Neural crest cell (in vitro differentiated cells): ENCODE measurements at regions not wholly inside any gene's neighbourhood (a gene's known extent, or its start where the extent isn't known, plus 50 kb on each side); places are given as distances from the start of the nearest gene placed in this dataset.
A peak's percentile ranks its signal among the peaks of the same experiment; 100 is the strongest.

Experiments
- DNase-seq: peaks from one replicate; pipeline ENCODE4 v3.0.0; 2021; ENCODE audit warnings: low read depth, mixed read lengths, low spot score
- H3K27ac Mint-ChIP-seq: one replicate; pipeline ENCODE4 v1.8.0; 2021; ENCODE audit warnings: mild to moderate bottlenecking, mixed read lengths; ENCODE audit not compliant: unreplicated experiment
- H3K27me3 Mint-ChIP-seq: 2 replicates; pipeline ENCODE4 v1.8.0; 2021; ENCODE audit warnings: low read depth, mild to moderate bottlenecking, mixed read lengths
- H3K36me3 Mint-ChIP-seq: 2 replicates; pipeline ENCODE4 v1.8.0; 2021; ENCODE audit warnings: low read depth, mild to moderate bottlenecking, mixed read lengths
- H3K4me1 Mint-ChIP-seq: 2 replicates; pipeline ENCODE4 v1.8.0; 2021; ENCODE audit warnings: mixed read lengths
- H3K4me3 Mint-ChIP-seq: one replicate; pipeline ENCODE4 v1.8.0; 2021; ENCODE audit warnings: mild to moderate bottlenecking, mixed read lengths
- H3K9me3 Mint-ChIP-seq: 2 replicates; pipeline ENCODE4 v1.8.0; 2021; ENCODE audit warnings: mixed read lengths
- TF ChIP-seq, protein P1 (sequence below): fragments of 200-600 bp; sonication (generic); conservative IDR thresholded peaks from 2 replicates; pipeline ENCODE4 v1.5.0; 2021; ENCODE audit warnings: antibody characterized with exemption, mild to moderate bottlenecking

DNA sequence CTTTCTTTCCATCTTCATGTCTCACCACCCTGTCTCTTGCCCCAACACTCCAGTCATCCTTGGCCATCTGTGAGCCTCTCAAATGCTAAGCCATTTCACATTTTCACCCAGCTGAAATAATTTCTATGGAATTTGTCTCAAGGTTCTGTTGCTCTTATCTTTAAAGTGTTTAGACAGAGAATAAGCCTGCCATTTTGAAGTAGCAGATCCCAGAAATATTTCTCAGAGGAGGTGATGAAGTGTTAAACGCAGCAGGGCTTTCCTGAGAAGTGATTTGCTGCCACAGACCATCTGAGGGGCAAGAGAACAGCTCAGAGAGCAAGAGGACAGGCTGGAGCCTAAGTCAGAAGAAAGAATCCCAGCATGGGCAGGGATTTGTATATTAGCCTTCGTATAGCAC, 71.6 kb upstream of the CLMN start:
- H3K36me3 Mint-ChIP-seq = peaks cover 4% of the 10 kb centered on the region
- TF ChIP-seq, protein P1, sequence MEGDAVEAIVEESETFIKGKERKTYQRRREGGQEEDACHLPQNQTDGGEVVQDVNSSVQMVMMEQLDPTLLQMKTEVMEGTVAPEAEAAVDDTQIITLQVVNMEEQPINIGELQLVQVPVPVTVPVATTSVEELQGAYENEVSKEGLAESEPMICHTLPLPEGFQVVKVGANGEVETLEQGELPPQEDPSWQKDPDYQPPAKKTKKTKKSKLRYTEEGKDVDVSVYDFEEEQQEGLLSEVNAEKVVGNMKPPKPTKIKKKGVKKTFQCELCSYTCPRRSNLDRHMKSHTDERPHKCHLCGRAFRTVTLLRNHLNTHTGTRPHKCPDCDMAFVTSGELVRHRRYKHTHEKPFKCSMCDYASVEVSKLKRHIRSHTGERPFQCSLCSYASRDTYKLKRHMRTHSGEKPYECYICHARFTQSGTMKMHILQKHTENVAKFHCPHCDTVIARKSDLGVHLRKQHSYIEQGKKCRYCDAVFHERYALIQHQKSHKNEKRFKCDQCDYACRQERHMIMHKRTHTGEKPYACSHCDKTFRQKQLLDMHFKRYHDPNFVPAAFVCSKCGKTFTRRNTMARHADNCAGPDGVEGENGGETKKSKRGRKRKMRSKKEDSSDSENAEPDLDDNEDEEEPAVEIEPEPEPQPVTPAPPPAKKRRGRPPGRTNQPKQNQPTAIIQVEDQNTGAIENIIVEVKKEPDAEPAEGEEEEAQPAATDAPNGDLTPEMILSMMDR = no peak

DNA sequence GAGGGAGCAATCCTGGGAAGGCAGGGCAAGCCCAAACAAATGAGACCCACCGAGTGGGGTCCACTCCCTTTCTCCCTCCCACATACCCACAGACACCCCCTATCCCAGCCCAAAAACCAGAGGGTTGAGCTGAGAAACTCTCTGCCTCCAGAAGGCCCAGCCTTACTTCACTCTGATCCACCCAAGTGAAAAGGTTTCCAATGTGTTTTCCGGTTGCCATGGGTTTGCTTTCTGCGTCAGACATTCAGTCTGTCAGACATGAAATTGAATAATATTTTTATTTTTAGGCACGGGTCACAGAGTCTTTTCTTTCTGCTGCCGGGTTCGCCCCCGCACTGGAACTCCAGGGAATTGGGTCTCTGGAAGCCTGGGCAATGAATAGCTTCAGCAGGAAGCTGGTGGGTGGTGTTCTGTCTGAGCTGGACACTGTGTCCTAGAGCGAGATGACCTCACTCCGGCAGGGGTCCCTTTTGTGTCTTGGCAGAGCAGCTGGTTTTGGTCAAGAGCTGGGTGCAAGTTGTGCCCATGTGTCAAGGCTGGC, 69.8 kb upstream of the CLMN start:
- DNase-seq = no peak
- Mint-ChIP-seq H3K9me3 (peaks cover 8% of the 10 kb centered on the region), H3K27ac (peak overlapping the region; percentile 35), H3K27me3 (peaks cover 3% of the 10 kb centered on the region), H3K4me3 (no peak overlapping the region), H3K4me1 (peaks cover 9% of the 10 kb centered on the region), H3K36me3 (peaks cover 4% of the 10 kb centered on the region)
- TF ChIP-seq, protein P1 = no peak

More for the DNA sequence above, 71.6 kb upstream of the CLMN start:
- DNase-seq = no peak
- Mint-ChIP-seq H3K9me3 (peaks cover 8% of the 10 kb centered on the region), H3K4me1 (peaks cover 9% of the 10 kb centered on the region), H3K27me3 (peaks cover 3% of the 10 kb centered on the region), H3K27ac (no peak overlapping the region), H3K4me3 (no peak overlapping the region)

DNA sequence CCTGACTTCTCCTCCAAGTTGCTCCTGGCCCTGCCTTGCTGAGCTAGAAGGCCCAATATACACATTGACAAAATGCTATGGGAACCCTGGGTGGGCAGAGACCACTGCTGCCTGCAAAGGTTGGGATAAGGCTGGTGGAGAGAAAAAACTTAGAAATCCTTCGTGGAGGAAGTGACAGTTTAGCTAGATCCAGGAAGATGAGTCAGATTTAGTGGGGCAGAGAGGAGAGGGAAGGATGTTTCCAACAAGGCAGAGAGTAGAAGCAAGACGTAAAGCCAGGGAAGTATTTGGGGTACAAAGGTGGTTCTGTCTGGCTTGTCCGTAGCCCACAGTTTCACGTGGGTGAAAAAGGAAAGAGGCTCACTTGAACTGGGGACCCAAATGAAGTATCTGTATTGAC, 69.0 kb upstream of the CLMN start:
- H3K36me3 Mint-ChIP-seq = no peaks in the 10 kb centered on the region
- H3K27me3 Mint-ChIP-seq = no peaks in the 10 kb centered on the region
- peaks cover 2% of the 10 kb centered on the region for H3K9me3 Mint-ChIP-seq

DNA sequence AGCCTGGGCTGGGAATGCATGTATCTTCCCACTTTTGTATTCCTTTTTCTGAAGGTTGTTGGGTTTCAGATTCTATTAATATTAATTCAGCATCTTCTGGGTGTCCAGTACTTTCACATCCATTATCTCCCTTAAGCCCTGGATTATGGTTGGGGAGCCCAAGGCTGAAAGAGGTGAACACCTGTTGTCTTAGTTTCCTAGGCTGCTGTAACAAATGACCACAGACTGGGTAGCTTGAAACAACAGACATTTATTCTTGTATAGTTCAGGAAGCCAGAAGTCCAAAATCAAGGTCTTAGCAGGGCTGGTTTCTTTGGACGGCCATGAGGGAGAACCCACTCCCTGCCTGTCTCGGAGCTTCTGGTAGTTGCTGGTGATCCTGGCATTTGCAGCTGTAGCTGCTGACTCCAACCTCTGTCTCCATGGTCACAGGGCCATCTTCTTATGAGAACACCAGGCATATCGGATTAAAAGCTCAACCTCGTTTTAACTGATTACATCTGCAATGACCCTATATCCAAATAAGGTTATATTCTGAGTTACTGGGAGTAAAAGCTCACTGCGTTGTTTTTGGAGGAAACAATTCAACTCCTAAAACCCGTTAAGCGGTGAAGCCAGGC, 68.2 kb upstream of the CLMN start:
- Mint-ChIP-seq H3K27ac (no peak overlapping the region), H3K4me3 (no peak overlapping the region), H3K4me1 (peaks cover 9% of the 10 kb centered on the region), H3K27me3 (no peaks in the 10 kb centered on the region), H3K9me3 (peaks cover 2% of the 10 kb centered on the region), H3K36me3 (no peaks in the 10 kb centered on the region)
- DNase-seq = no peak
- TF ChIP-seq, protein P1 = no peak

More for the DNA sequence above, 69.0 kb upstream of the CLMN start:
- DNase-seq = no peak
- peaks cover 9% of the 10 kb centered on the region for H3K4me1 Mint-ChIP-seq
- TF ChIP-seq, protein P1 = no peak
- H3K4me3 Mint-ChIP-seq = no peak overlapping the region
- no peak overlapping the region for H3K27ac Mint-ChIP-seq

DNA sequence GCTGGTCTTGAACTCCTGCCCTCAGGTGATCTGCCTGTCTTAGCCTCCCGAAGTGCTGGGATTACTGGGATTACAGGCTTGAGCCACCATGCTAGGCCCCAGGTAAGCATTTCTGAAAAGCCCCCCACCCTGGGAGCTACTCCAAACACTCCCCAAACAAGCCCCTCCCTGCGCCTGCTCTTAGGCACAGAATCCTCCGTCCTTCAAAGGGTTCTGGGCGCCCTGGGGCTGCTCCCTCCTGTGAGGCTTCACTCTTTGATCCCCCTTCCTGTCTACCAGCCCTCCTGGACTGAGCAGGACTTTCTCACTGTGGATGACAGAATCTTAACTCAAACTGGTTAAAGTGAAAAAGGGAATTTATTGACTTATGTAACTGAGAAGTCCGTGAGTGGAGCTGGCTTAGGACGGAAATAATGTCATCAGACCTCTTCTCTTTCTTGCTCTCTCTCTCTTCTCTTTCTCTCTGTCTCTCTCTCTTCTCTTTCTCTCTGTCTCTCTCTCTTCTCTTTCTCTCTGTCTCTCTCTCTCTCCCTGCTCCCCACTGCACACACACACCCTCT, 66.9 kb upstream of the CLMN start:
- no peak for DNase-seq
- H3K9me3 Mint-ChIP-seq = peaks cover 2% of the 10 kb centered on the region
- H3K27me3 Mint-ChIP-seq = no peaks in the 10 kb centered on the region
- H3K4me3 Mint-ChIP-seq = no peak overlapping the region
- H3K4me1 Mint-ChIP-seq = peaks cover 21% of the 10 kb centered on the region
- TF ChIP-seq, protein P1 = no peak
- no peak overlapping the region for H3K27ac Mint-ChIP-seq
- H3K36me3 Mint-ChIP-seq = no peaks in the 10 kb centered on the region
